Chondrocyte (in vitro differentiated cells): ENCODE measurements at regions not wholly inside any gene's neighbourhood (a gene's known extent, or its start where the extent isn't known, plus 50 kb on each side); places are given as distances from the start of the nearest gene placed in this dataset.

ENCODE experiments used
- DNase-seq: peaks from one replicate; pipeline ENCODE4 v3.0.0; 2021; ENCODE audit warnings: mixed read lengths, low spot score
- H3K27ac Mint-ChIP-seq: one replicate; pipeline ENCODE4 v1.8.0; 2021; ENCODE audit warnings: mild to moderate bottlenecking, moderate library complexity, mixed read lengths; ENCODE audit not compliant: unreplicated experiment
- H3K27me3 Mint-ChIP-seq: 2 replicates; pipeline ENCODE4 v1.8.0; 2021; ENCODE audit warnings: low read depth, mixed read lengths
- H3K36me3 Mint-ChIP-seq: 2 replicates; pipeline ENCODE4 v1.8.0; 2021; ENCODE audit warnings: low read depth, mixed read lengths
- H3K4me1 Mint-ChIP-seq: 2 replicates; pipeline ENCODE4 v1.8.0; 2021; ENCODE audit warnings: low read depth, mild to moderate bottlenecking, mixed read lengths
- H3K4me3 Mint-ChIP-seq: one replicate; pipeline ENCODE4 v1.8.0; 2021; ENCODE audit warnings: mild to moderate bottlenecking, moderate library complexity, mixed read lengths; ENCODE audit not compliant: unreplicated experiment
- H3K9me3 Mint-ChIP-seq: 2 replicates; pipeline ENCODE4 v1.8.0; 2021; ENCODE audit warnings: low read depth, mixed read lengths
- CTCF ChIP-seq: fragments of 200-600 bp; sonication (generic); IDR thresholded peaks from 2 replicates; pipeline ENCODE4 v1.5.0; 2021; ENCODE audit warnings: antibody characterized with exemption, mild to moderate bottlenecking, moderate library complexity

GRCh38 chr17:83154311-83155127, 75.1 kb downstream of the METRNL start:
- Mint-ChIP-seq H3K4me1 (peaks cover 50% of the 10 kb centered on the region), H3K27ac (no peak overlapping the region), H3K27me3 (no peaks in the 10 kb centered on the region), H3K9me3 (no peaks in the 10 kb centered on the region), H3K36me3 (no peaks in the 10 kb centered on the region), H3K4me3 (no peak overlapping the region)
- TF ChIP-seq CTCF, result no peak
- peak; percentile 62 for DNase-seq

GRCh38 chr17:83155128-83156121, 76.0 kb downstream of the METRNL start:
- H3K27ac Mint-ChIP-seq, result peak overlapping the region; percentile 23
- H3K9me3 Mint-ChIP-seq, result no peaks in the 10 kb centered on the region
- peaks cover 3% of the 10 kb centered on the region for H3K27me3 Mint-ChIP-seq
- peak; percentile 92 for DNase-seq
- no peak overlapping the region for H3K4me3 Mint-ChIP-seq
- peaks cover 46% of the 10 kb centered on the region for H3K4me1 Mint-ChIP-seq
- H3K36me3 Mint-ChIP-seq, result no peaks in the 10 kb centered on the region
- no peak for TF ChIP-seq CTCF

- Mint-ChIP-seq H3K36me3 (no peaks in the 10 kb centered on the region), H3K4me3 (no peak overlapping the region), H3K9me3 (no peaks in the 10 kb centered on the region), H3K4me1 (peaks cover 37% of the 10 kb centered on the region), H3K27me3 (peaks cover 4% of the 10 kb centered on the region), H3K27ac (no peak overlapping the region)
- no peak for TF ChIP-seq CTCF
- peak; percentile 13 for DNase-seq
These were observed 77.0 kb downstream of the METRNL start for GRCh38 chr17:83156408-83156807.

GRCh38 chr17:83159204-83160049, 80.0 kb downstream of the METRNL start:
- DNase-seq, result peak; percentile 34
- no peak for TF ChIP-seq CTCF
- no peaks in the 10 kb centered on the region for H3K9me3 Mint-ChIP-seq

More at GRCh38 chr17:83159204-83160049, 80.0 kb downstream of the METRNL start:
- peaks cover 12% of the 10 kb centered on the region for H3K27me3 Mint-ChIP-seq
- no peak overlapping the region for H3K4me3 Mint-ChIP-seq
- no peaks in the 10 kb centered on the region for H3K36me3 Mint-ChIP-seq
- no peak overlapping the region for H3K27ac Mint-ChIP-seq
- peaks cover 25% of the 10 kb centered on the region for H3K4me1 Mint-ChIP-seq
